ENCODE measurements at regions not wholly inside any gene's neighbourhood (a gene's known extent, or its start where the extent isn't known, plus 50 kb on each side); places are given as distances from the start of the nearest gene placed in this dataset.
"Not testable (repeated sequence)": the region's sequence is repeated elsewhere in the genome, so short reads cannot be mapped to it uniquely, and the experiment has no call there.

GRCh38 chr5:112560371-112560770 is 141.3 kb upstream of the EPB41L4A start:
- in situ Hi-C loops (cut with MboI; ENCODE audit: low pct_unique_long_range_greater_than_20kb, low sequenced_read_pairs) = no loop called here
- no peak for DNase-seq

GRCh38 chr5:112563169-112563826 is 144.2 kb upstream of the EPB41L4A start:
- no peak for DNase-seq
- in situ Hi-C loops (cut with MboI; ENCODE audit: low pct_unique_long_range_greater_than_20kb, low sequenced_read_pairs) = no loop called here

GRCh38 chr5:112566251-112566650 is 147.2 kb upstream of the EPB41L4A start:
- in situ Hi-C loops (cut with MboI; ENCODE audit: low pct_unique_long_range_greater_than_20kb, low sequenced_read_pairs) = no loop called here
- DNase-seq = no peak

GRCh38 chr5:112569596-112569995 is 150.5 kb upstream of the EPB41L4A start:
- in situ Hi-C loops (cut with MboI; ENCODE audit: low pct_unique_long_range_greater_than_20kb, low sequenced_read_pairs) = no loop called here
- DNase-seq = no peak

- in situ Hi-C loops (cut with MboI; ENCODE audit: low pct_unique_long_range_greater_than_20kb, low sequenced_read_pairs) = no loop called here
- DNase-seq = no peak
Measured at GRCh38 chr5:112570708-112571444, 151.8 kb upstream of the EPB41L4A start.

GRCh38 chr5:112573441-112573840 is 154.4 kb upstream of the EPB41L4A start:
- no peak for DNase-seq
- in situ Hi-C loops (cut with MboI; ENCODE audit: low pct_unique_long_range_greater_than_20kb, low sequenced_read_pairs) = no loop called here

GRCh38 chr5:112574536-112574935 is 155.5 kb upstream of the EPB41L4A start:
- DNase-seq = no peak
- in situ Hi-C loops (cut with MboI; ENCODE audit: low pct_unique_long_range_greater_than_20kb, low sequenced_read_pairs) = no loop called here

GRCh38 chr5:112576298-112576925 is 157.3 kb upstream of the EPB41L4A start:
- no peak for DNase-seq
- in situ Hi-C loops (cut with MboI; ENCODE audit: low pct_unique_long_range_greater_than_20kb, low sequenced_read_pairs) = no loop called here

- in situ Hi-C loops (cut with MboI; ENCODE audit: low pct_unique_long_range_greater_than_20kb, low sequenced_read_pairs) = no loop called here
- no peak for DNase-seq
Measured at GRCh38 chr5:112579599-112580170, 158.0 kb upstream of the APC start.

- in situ Hi-C loops (cut with MboI; ENCODE audit: low pct_unique_long_range_greater_than_20kb, low sequenced_read_pairs) = no loop called here
- DNase-seq = no peak
Measured at GRCh38 chr5:112581811-112582320, 155.8 kb upstream of the APC start.

- no peak for DNase-seq
- in situ Hi-C loops (cut with MboI; ENCODE audit: low pct_unique_long_range_greater_than_20kb, low sequenced_read_pairs) = no loop called here
Measured at GRCh38 chr5:112583166-112583565, 154.5 kb upstream of the APC start.

- in situ Hi-C loops (cut with MboI; ENCODE audit: low pct_unique_long_range_greater_than_20kb, low sequenced_read_pairs) = no loop called here
- no peak for DNase-seq
Measured at GRCh38 chr5:112584781-112585180, 152.9 kb upstream of the APC start.

- DNase-seq = no peak
- in situ Hi-C loops (cut with MboI; ENCODE audit: low pct_unique_long_range_greater_than_20kb, low sequenced_read_pairs) = no loop called here
Measured at GRCh38 chr5:112586596-112587062, 151.1 kb upstream of the APC start.

- in situ Hi-C loops (cut with MboI; ENCODE audit: low pct_unique_long_range_greater_than_20kb, low sequenced_read_pairs); DNase-seq: not testable (repeated sequence)
Measured at GRCh38 chr5:112590858-112591257, 146.8 kb upstream of the APC start.

- in situ Hi-C loops (cut with MboI; ENCODE audit: low pct_unique_long_range_greater_than_20kb, low sequenced_read_pairs) = no loop called here
- no peak for DNase-seq
Measured at GRCh38 chr5:112594095-112594850, 143.4 kb upstream of the APC start.

GRCh38 chr5:112594941-112595340 is 142.7 kb upstream of the APC start:
- in situ Hi-C loops (cut with MboI; ENCODE audit: low pct_unique_long_range_greater_than_20kb, low sequenced_read_pairs) = no loop called here

GRCh38 chr5:112597831-112598230 is 139.9 kb upstream of the APC start:
- no peak for DNase-seq
- in situ Hi-C loops (cut with MboI; ENCODE audit: low pct_unique_long_range_greater_than_20kb, low sequenced_read_pairs) = no loop called here

More at GRCh38 chr5:112594941-112595340, 142.7 kb upstream of the APC start:
- no peak for DNase-seq

GRCh38 chr5:112600510-112600909 is 137.2 kb upstream of the APC start:
- in situ Hi-C loops (cut with MboI; ENCODE audit: low pct_unique_long_range_greater_than_20kb, low sequenced_read_pairs); DNase-seq: not testable (repeated sequence)

All from KBM-7 (cell line).